Activated CD4-positive, alpha-beta T cell treated with anti-CD3 and anti-CD28 coated beads, Interleukin-2, amount 50 U/mL, for 1 hour (primary cell): ENCODE measurements at regions not wholly inside any gene's neighbourhood (a gene's known extent, or its start where the extent isn't known, plus 50 kb on each side); places are given as distances from the start of the nearest gene placed in this dataset.

Experiments
- DNase-seq: peaks from one replicate; pipeline ENCODE4 v3.0.0-alpha.2; 2020

- no peak for DNase-seq
Measured at GRCh38 chr10:4775808-4776207, 50.2 kb upstream of the AKR1E2 start.

- no peak for DNase-seq
Measured at GRCh38 chr10:4772202-4772570, 53.8 kb upstream of the AKR1E2 start.

GRCh38 chr10:4771554-4772201 lies 54.3 kb upstream of the AKR1E2 start:
- no peak for DNase-seq

GRCh38 chr10:4770801-4771553 lies 55.0 kb upstream of the AKR1E2 start:
- DNase-seq, result no peak

GRCh38 chr10:4768416-4768815 lies 57.6 kb upstream of the AKR1E2 start:
- no peak for DNase-seq

- DNase-seq, result no peak
Measured at GRCh38 chr10:4767033-4767814, 58.8 kb upstream of the AKR1E2 start.

GRCh38 chr10:4766454-4766853 lies 59.6 kb upstream of the AKR1E2 start:
- no peak for DNase-seq

GRCh38 chr10:4765428-4765827 lies 60.6 kb upstream of the AKR1E2 start:
- no peak for DNase-seq

- DNase-seq, result no peak
Measured at GRCh38 chr10:4763960-4764428, 62.0 kb upstream of the AKR1E2 start.

- DNase-seq, result no peak
Measured at GRCh38 chr10:4763513-4763912, 62.5 kb upstream of the AKR1E2 start.

- no peak for DNase-seq
Measured at GRCh38 chr10:4758256-4758655, 67.8 kb upstream of the AKR1E2 start.

- no peak for DNase-seq
Measured at GRCh38 chr10:4755286-4755989, 70.6 kb upstream of the AKR1E2 start.

GRCh38 chr10:4754143-4754542 lies 71.9 kb upstream of the AKR1E2 start:
- DNase-seq, result no peak

GRCh38 chr10:4751211-4751610 lies 74.8 kb upstream of the AKR1E2 start:
- DNase-seq, result no peak

GRCh38 chr10:4749271-4749574 lies 76.8 kb upstream of the AKR1E2 start:
- no peak for DNase-seq

- no peak for DNase-seq
Measured at GRCh38 chr10:4748491-4749270, 77.3 kb upstream of the AKR1E2 start.

GRCh38 chr10:4742217-4742616 lies 83.8 kb upstream of the AKR1E2 start:
- no peak for DNase-seq

GRCh38 chr10:4740471-4740870 lies 85.5 kb upstream of the AKR1E2 start:
- DNase-seq, result no peak

- DNase-seq, result no peak
Measured at GRCh38 chr10:4736608-4737007, 89.4 kb upstream of the AKR1E2 start.

GRCh38 chr10:4736183-4736582 lies 89.8 kb upstream of the AKR1E2 start:
- no peak for DNase-seq

GRCh38 chr10:4733843-4734224 lies 92.2 kb upstream of the AKR1E2 start:
- no peak for DNase-seq

- no peak for DNase-seq
Measured at GRCh38 chr10:4733150-4733842, 92.7 kb upstream of the AKR1E2 start.
